ENCODE measurements at regions not wholly inside any gene's neighbourhood (a gene's known extent, or its start where the extent isn't known, plus 50 kb on each side); places are given as distances from the start of the nearest gene placed in this dataset.

- no peak for DNase-seq
Measured at GRCh38 chr18:56167366-56167765, 471.0 kb downstream of the TXNL1 start.

- DNase-seq: no peak
Measured at GRCh38 chr18:56166914-56167313, 471.5 kb downstream of the TXNL1 start.

GRCh38 chr18:56165601-56166355 lies 472.6 kb downstream of the TXNL1 start:
- DNase-seq: no peak

GRCh38 chr18:56162311-56163265 lies 475.8 kb downstream of the TXNL1 start:
- peak; percentile 29 for DNase-seq

- DNase-seq: no peak
Measured at GRCh38 chr18:56161566-56162260, 476.7 kb downstream of the TXNL1 start.

- peak; percentile 29 for DNase-seq
Measured at GRCh38 chr18:56158676-56159075, 479.7 kb downstream of the TXNL1 start.

GRCh38 chr18:56157541-56157940 lies 480.9 kb downstream of the TXNL1 start:
- DNase-seq: no peak

GRCh38 chr18:56152551-56153310 lies 485.7 kb downstream of the TXNL1 start:
- DNase-seq: no peak

GRCh38 chr18:56148373-56148772 lies 490.0 kb downstream of the TXNL1 start:
- DNase-seq: peak; percentile 99

- DNase-seq: peak; percentile 68
Measured at GRCh38 chr18:56146565-56146964, 491.8 kb downstream of the TXNL1 start.

GRCh38 chr18:56142001-56142400 lies 496.4 kb downstream of the TXNL1 start:
- DNase-seq: peak; percentile 50

- peak; percentile 92 for DNase-seq
Measured at GRCh38 chr18:56139792-56140254, 498.6 kb downstream of the TXNL1 start.

GRCh38 chr18:56139372-56139771 lies 499.0 kb downstream of the TXNL1 start:
- DNase-seq: peak; percentile 45

GRCh38 chr18:56136105-56136504 lies 502.3 kb downstream of the TXNL1 start:
- DNase-seq: no peak

- DNase-seq: no peak
Measured at GRCh38 chr18:56130481-56130880, 507.9 kb downstream of the TXNL1 start.

- DNase-seq: no peak
Measured at GRCh38 chr18:56128153-56128791, 510.1 kb downstream of the TXNL1 start.

GRCh38 chr18:56127322-56128099 lies 510.9 kb downstream of the TXNL1 start:
- DNase-seq: no peak

- DNase-seq: peak; percentile 78
Measured at GRCh38 chr18:56124186-56124585, 514.2 kb downstream of the TXNL1 start.

GRCh38 chr18:56121669-56122068 lies 516.7 kb downstream of the TXNL1 start:
- DNase-seq: no peak

- DNase-seq: no peak
Measured at GRCh38 chr18:56120782-56121181, 517.6 kb downstream of the TXNL1 start.

- DNase-seq: no peak
Measured at GRCh38 chr18:56119681-56120080, 518.7 kb downstream of the TXNL1 start.
